ENCODE measurements at regions not wholly inside any gene's neighbourhood (a gene's known extent, or its start where the extent isn't known, plus 50 kb on each side); places are given as distances from the start of the nearest gene placed in this dataset.

- TF ChIP-seq CTCF (IDR thresholded peaks at IDR 0.05), result no peak
- no peak for TF ChIP-seq POLR2A (IDR thresholded peaks at IDR 0.05)
These were observed 117.0 kb upstream of the ANKRD55 start for GRCh38 chr5:56350011-56350596.

All from right lobe of liver (tissue), 4 donors.